GM21447 (cell line): ENCODE measurements at regions not wholly inside any gene's neighbourhood (a gene's known extent, or its start where the extent isn't known, plus 50 kb on each side); places are given as distances from the start of the nearest gene placed in this dataset.

Experiments used
- ATAC-seq: cut with Tn5 transposase; IDR thresholded peaks from one replicate; pipeline ENCODE4 v1.9.1; 2021; ENCODE audit not compliant: unreplicated experiment

DNA sequence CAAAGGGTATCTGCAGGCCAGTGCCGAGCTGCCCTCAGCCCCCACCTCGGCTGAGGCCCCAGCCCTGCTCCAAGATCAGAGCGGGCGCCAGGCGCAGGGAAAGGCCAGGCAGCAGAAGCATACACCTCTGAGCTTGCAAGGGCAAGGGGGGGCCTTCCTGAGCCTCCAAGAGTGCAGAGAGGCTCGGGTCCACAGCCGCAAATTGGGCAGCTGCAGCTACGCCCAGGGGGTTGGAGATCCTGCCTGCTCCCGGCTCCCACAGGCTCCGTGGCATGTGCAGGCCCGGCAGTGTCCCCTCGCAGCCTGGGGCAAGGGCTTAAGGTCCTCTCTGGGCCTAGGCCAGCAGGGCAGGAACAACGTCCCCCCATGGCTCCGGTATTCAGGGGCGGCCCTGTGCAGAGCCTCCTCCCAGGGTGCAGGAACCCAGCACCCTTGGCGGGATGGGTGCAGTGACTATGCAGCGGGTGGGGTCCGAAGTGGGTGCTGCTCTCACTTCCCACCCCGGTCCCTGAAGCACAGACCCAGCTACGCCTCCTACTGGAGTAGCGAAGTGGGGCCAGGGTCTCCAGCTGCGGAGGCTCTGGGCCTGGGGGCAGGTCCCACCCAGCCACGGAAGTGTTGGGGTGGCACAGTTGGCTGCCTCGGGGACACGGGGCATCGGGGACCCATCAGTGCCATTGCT, 120.2 kb upstream of the TMEFF2 start:
- no peak for ATAC-seq

DNA sequence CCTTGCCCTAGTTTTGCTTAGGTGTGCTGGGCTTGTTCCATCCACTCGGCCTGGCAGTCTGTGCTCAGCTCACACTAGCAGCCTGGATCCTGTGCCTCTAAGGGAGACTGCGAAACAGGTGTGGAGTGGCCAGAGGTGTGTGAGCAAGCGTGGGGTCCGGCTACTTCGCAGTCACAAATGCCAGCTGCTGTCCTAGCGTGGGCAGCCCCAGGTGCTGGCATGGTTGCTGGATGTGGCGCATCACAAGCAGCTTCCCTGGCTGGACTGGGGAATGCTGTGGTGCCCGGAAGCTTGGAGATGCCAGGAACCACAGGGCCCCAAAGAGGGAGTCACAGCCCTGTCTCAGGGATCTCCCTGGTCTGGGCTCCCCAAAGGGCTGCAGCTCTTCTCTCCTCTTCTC, 119.0 kb upstream of the TMEFF2 start:
- no peak for ATAC-seq

DNA sequence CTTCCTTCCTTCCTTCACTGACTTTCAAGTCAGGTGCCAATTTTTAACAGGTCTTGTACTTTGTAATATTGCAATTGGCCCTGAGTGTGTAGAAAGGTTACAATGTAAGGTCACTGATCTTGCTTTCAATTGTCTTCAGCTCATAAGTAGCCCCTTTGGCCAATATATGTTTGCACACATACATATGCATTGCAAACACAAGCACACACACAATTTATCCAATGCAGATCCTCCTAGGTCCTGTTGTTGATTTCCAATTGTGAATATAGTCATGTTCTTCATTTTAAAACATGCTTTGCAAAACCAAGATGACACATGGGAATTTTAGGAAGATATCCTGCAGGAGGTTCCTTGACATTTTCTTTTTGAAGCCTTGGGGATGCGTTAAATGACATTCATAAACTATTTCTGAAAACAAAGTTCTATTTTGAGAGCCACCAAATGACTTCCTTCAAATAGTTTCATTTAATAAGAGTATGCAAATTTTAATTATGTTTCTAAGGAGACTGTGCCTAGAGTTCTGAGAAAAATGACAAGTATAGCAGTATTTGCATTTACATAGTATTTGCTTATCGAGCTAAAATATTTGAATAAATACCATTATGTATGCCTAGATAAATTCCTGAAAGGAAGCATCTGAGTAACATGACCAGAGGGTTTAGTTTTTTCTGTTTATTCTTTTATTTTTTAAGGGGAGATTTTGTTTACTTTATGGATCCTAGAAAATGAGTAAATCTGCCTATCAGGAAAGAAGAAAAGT, 117.1 kb upstream of the TMEFF2 start:
- ATAC-seq = no peak

DNA sequence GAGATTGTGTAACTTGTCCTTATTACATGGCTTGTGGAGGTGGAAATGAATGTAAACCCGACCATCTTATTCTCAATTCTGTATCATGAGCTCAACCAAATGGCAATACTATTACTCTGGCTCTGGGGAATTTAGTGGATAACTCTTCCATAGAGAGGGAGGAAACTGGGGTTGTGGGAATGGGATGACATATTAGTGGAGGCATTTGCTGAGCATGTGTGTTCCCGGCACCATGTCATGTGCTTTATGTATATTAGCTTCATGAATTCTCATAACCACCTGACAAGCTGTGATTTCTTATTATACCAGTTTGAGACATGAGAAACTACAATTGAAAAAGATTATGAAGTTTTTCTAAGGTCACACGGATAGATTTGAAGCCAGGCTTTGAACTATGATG, 112.8 kb upstream of the TMEFF2 start:
- ATAC-seq = no peak

DNA sequence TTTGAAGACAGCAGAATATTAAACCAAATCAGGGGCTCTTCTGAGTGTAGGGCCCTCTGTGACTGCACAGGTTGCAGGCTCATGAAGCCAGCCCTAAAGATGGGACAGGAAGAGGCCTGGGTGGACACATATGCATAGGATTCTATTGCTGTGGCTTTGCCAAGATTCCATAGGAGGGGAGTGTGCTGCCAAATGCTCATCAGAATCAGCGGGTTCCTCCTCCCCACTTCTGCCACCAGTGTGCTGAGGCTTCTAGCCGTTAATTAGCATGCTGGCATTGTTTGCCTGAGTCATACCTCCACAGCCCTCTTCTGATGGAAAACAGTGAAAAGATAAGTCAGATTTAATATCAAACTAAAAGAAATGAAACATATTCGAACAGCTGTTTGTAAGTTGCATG, 103.9 kb upstream of the TMEFF2 start:
- ATAC-seq = no peak

DNA sequence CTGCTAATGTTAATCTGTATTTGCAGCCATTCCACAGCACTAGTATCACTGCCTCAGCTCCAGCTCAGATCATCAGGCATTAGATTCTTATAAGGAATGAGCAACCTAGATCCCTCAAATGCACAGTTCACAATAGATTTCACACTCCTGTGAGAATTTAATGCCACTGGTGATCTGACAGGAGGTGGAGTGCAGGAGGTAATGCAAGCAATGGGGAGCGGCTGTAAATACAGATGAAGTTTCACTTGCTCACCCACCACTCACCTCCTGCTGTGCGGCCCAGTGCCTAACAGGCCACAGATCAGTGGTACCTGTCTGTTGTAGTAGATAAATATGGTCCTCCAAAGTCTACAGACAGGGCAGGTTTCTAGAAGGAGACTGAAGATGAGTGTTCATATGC, 97.7 kb upstream of the TMEFF2 start:
- ATAC-seq = no peak

DNA sequence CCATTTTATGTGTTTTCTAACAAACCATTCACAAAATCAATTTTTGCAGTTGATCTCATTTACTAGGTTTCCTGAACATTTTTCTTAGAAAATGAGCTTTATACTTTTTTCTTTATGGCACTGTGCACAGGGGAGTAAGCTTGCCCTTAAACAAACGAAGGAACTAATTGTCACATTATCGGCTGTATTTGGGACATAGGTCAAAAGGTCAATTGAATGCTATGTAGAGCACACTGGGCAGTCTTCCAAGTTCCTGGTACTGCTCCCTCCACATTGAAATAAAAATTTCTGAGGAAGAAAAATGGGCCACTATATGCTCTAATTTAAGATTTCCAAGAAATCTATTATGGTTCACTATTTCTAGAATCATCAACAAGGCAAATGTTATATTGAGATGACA, 93.6 kb upstream of the TMEFF2 start:
- no peak for ATAC-seq

DNA sequence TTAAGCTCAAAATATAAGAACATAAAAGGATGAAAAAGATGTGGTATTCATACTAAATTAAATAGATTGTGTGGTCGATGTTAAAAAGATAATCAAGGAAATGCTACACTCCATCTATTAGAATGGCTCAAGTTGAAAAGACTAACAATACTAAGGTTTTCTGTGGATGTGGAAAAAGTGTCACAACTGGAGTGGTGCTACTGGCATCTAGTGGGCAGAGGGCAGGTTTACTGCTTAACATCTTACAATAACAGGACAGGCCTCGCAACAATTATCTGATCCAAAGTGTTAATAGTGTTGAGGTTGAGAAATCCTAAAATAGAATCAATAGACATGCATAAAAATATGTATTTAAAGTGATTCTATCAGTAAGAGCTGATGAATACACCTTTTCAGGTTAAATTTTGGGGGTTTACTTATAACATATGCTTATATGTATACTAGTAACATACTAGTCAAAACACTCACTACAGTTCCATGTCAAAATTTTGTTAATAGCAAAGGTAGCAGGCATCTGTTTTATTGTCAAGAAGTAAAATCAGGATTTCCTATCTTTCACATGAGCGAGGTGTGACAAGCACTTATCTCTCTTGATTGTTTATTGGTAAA, 91.5 kb upstream of the TMEFF2 start:
- no peak for ATAC-seq

DNA sequence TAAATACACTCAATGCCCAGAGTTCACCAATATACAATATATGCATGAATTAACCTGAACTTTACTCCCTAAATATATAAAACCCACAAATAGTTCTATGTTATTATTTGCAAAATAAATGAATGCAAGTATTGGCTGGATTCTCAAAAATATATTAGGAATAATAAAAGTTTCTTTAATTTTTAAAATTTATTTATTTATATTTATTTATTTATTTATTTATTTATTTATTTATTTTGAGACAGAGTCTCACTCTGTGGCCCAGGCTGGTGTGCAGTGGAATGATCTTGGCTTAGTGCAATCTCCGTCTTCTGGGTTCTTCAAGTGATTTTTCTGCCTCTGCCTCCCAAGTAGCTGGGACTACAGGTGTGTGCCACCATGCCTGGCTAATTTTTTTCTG, 88.7 kb upstream of the TMEFF2 start:
- no peak for ATAC-seq

DNA sequence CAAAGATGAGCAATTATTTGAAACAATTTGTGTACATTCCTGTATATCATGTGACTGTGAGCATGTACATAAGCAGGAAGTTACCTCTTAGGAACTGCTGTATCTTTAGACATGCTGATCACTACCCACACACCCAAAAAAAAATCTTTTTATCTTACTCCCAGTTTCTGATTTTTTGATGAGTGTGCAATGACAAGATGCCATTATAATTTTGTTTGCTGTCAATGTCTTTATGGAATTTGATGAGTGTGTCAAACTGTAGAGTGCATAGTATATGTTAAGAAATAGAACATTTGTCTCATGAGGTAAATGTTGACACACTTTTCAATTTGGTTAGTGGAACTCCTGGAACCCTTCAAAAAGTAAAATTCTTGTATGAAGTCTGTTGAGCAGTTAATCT, 84.0 kb upstream of the TMEFF2 start:
- ATAC-seq = no peak

DNA sequence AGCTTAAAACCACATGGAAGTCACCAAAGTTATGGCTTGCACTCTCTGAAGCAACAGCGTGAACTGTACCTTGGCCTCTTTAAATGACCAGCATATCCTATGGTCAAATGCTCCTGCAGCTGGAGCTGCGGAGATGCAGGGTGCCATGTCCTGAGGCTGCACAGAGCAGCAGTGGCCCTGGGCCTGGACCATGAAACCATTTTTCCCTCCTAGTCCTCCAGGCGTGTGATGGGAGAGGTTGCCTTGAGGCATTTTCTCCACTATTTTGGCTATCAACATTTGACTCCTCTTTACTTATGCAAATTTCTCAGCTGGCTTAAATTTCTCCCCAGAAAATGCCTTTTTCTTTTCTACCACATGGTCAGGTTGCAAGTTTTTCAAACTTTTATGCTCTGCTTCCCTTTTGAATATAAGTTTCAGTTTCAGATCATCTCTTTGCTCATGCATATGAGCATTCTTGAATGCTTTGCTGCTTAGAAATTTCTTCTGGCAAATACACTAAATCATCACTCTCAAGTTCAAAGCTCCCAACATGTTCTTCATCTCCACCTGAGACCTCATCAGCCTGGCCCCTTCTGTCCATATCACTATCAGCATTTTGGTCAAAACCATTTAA, 82.9 kb upstream of the TMEFF2 start:
- ATAC-seq = peak; percentile 53

DNA sequence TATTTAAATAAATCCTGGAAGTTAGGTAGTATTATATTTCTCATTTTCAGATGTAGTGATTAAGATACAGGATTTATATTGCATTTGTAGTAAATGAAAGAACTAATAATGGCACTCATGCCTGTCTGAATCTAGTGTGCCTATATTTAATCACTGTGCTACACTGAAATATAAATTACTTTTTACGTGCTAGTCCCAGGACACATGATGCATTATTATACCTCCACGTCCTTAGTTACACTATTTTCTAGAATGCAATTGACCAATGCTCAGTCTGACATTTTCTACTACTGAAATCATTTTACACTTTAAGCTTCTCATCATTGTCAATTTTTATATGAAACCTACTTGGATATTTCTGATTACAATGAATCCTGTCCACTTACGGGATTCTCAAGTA, 80.9 kb upstream of the TMEFF2 start:
- ATAC-seq = no peak

DNA sequence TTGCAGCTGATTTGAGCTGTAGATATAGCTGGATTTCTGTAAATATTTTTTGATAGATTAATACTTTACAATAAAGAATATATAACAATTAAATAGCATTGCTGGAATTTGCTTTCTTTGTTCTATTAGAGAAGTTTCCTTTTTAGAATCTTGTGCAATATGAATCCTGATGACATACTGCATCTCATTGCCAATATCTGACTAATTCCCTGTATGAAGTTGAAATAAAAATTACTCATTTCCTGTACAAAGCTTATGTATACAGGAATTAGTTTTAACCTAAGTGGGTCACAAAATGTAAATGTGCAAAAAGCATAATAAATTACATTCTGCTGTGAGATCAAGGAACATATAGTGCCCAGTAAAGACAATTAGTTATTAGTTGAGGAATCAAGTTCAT, 72.8 kb upstream of the TMEFF2 start:
- no peak for ATAC-seq

DNA sequence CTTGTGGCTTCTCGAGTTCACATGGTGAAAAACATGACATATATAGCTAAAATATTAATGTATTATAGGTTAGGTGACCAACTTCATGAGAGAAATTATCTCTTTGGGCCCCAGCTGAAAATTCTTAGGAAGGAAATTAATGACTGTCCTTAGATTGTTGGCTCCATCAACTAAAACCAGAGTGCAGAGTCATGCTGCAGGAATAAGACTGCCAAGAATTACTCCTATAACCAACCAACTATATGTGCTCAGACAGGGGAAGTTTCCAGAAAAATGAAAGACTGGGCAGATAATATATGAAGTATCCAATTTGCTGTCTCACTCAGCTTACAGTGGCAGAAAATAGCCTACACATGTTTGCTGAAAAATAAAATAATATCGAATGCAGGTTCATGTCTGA, 71.0 kb upstream of the TMEFF2 start:
- no peak for ATAC-seq

DNA sequence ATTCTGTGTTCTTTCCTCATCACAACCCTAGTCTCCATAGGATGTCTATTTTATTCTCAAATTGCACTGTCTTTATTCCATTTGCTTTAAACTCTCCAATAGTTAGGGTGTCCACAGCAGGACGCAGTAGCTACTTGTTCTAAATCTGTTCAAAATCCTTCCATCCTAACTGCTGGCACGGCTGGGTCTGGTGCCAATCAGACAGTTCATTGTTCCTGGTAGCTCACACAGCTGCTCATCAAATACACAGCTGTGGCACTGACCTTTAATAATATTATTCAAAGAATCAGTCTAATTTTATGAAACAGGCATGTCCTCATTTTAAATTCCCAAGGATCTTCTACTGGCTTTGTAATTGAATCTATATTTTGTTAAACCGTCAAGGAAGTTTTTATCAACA, 59.7 kb upstream of the TMEFF2 start:
- ATAC-seq = no peak

DNA sequence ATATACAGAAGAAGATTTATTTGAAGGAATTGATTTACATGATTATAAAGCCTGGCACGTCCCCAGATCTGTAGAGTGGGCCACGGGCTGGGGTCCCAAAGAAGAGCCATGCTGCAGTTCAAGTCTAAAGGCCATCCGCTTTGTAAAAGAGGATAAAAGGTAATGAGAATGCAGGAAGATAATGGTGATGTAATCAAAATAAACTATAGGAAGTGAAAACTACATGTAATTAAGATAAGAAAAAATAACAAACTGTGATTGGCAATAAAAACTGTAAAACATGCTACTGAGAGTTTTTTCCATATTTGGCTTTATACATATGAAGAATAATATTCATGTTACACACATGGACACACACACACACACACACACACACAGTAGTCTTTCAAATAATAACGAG, 59.0 kb upstream of the TMEFF2 start:
- ATAC-seq = no peak

DNA sequence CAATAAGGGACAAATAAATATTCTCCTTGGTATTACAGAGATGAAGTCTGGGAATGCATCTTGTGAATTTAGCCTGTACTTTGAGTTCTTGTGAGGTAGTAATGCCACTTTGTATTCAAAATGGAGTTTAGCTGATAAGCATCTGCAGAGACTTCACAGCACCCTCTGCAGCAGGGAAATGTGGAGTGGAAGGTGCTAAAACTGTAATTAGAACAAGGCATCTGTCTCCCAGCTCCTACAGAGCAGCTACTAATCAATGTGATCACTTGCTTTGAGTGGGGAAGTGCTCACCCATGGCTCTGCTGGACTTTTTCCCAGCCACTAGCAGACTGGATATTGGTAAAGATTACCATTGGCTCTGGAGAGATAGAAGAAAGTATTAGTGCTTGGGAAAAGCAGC, 56.2 kb upstream of the TMEFF2 start:
- ATAC-seq = no peak

DNA sequence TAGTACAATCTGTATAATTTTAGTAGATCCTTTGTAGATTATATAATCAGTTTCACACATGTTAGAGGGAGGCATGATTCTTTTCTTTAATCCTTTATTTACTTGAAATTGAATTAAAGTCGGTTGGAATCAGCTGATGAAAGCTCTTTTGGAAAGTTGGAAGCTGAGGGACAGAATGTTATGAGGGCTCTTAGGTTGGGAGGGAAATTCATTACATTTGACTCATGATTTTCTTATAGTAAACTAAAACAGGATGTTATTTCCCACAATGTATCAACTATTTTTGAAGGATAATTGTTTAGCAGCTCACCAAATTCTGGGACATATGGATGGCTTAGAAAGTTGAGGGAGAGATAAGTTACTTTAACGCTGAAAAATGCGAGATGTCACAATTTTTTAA, 52.7 kb upstream of the TMEFF2 start:
- no peak for ATAC-seq

DNA sequence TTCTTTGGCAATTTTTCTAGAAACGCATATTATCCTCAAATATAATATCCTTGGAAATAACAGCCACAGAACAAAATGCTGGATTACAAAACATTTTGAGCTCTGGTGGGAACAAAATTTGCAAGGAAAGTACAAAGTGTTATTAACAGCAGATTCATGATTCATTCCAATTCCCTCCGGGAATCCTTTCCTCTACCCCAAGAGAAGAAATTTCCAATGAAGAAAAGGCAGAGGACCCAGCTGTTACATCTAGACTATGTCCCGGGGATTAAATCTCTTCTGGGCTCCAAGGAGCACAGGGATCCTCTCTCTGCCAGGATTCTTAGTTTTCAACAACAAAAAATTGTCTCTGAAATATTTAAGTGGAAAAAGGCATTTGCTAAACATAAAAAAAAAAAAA, 51.6 kb upstream of the TMEFF2 start:
- no peak for ATAC-seq

DNA sequence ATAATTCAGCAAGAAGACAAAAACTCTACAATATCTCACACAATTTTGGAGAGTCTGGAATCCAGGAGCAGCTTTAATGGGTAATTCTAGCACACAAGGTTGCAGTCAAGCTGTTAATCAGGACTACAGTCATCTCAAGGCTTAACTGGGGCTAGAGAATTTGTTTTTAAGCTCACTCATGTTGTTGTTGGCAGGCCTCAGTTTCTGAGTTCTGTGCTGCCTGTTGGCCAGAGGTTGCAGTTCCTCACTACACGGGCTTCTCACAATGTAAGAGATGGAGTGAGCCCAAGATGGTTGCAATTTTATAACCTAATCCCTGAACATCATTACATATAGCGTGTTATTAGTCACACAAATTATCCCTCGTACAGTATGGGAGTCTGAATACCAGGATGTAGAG, 50.6 kb upstream of the TMEFF2 start:
- no peak for ATAC-seq
